ENCODE measurements at regions not wholly inside any gene's neighbourhood (a gene's known extent, or its start where the extent isn't known, plus 50 kb on each side); places are given as distances from the start of the nearest gene placed in this dataset.

- dilution Hi-C loops (cut with MboI; ENCODE audit: extremely low pct_ligation_motif_present, low sequenced_read_pairs) = no loop called here
- H3K9me3 ChIP-seq (ENCODE audit: control insufficient read depth, low read depth, low read length) = no peaks in the 10 kb centered on the region
- H3K9me1 ChIP-seq (ENCODE audit: control insufficient read depth, extremely low read depth, insufficient read depth, low read length) = no peaks in the 10 kb centered on the region
- H3K36me3 ChIP-seq (ENCODE audit: control insufficient read depth in 2 of 2, extremely low read depth in 1 of 2, insufficient read depth in 2 of 2, low read length in 2 of 2) = no peaks in the 10 kb centered on the region
- no peak overlapping the region for H3K27ac ChIP-seq (ENCODE audit: control insufficient read depth, insufficient read depth, low read length)
- H3K79me2 ChIP-seq (ENCODE audit: control insufficient read depth, insufficient read depth, low read length) = no peaks in the 10 kb centered on the region
- no peak overlapping the region for H3K9ac ChIP-seq (ENCODE audit: control insufficient read depth, extremely low read depth, insufficient read depth, low read length)
- peaks cover 26% of the 10 kb centered on the region for H3K4me1 ChIP-seq (ENCODE audit: control insufficient read depth, extremely low read depth, insufficient read depth, low read length)
- H2AFZ ChIP-seq (ENCODE audit: control insufficient read depth, low read length) = no peak overlapping the region
- no peak for DNase-seq (ENCODE audit: low read depth, low spot score)
- H3K4me3 ChIP-seq (ENCODE audit: control insufficient read depth in 2 of 3, extremely low read depth in 1 of 3, insufficient read depth in 2 of 3, low read depth in 1 of 3, low read length in 3 of 3) = no peak overlapping the region
- TF ChIP-seq EZH2 (IDR thresholded peaks at IDR 0.05; ENCODE audit: low read length) (no peak), CTCF (optimal IDR thresholded peaks at IDR 0.05 in 1 of 3, IDR thresholded peaks at IDR 0.05 in 1 of 3, conservative IDR thresholded peaks at IDR 0.05 in 1 of 3; ENCODE audit: extremely low read depth in 1 of 3, insufficient read depth in 2 of 3, low read length in 3 of 3) (no peak)
- FAIRE-seq = no peak
- H3K4me2 ChIP-seq (ENCODE audit: control insufficient read depth, extremely low read depth, insufficient read depth, low read depth, low read length) = no peak overlapping the region
- no peaks in the 10 kb centered on the region for H3K27me3 ChIP-seq (ENCODE audit: control insufficient read depth, extremely low read depth, insufficient read depth, low read length)
- H4K20me1 ChIP-seq (ENCODE audit: control insufficient read depth, extremely low read depth, insufficient read depth, low read length) = no peaks in the 10 kb centered on the region
Observed at GRCh38 chr12:89156340-89156739, 196.0 kb downstream of the DUSP6 start.

GRCh38 chr12:89155826-89156225 lies 196.5 kb downstream of the DUSP6 start:
- Histone ChIP-seq H3K9me1 (ENCODE audit: control insufficient read depth, extremely low read depth, insufficient read depth, low read length) (no peaks in the 10 kb centered on the region), H3K9me3 (ENCODE audit: control insufficient read depth, low read depth, low read length) (no peaks in the 10 kb centered on the region), H3K27ac (ENCODE audit: control insufficient read depth, insufficient read depth, low read length) (no peak overlapping the region), H4K20me1 (ENCODE audit: control insufficient read depth, extremely low read depth, insufficient read depth, low read length) (no peaks in the 10 kb centered on the region), H3K4me2 (ENCODE audit: control insufficient read depth, extremely low read depth, insufficient read depth, low read depth, low read length) (no peak overlapping the region), H3K79me2 (ENCODE audit: control insufficient read depth, insufficient read depth, low read length) (no peaks in the 10 kb centered on the region), H3K4me3 (ENCODE audit: control insufficient read depth in 2 of 3, extremely low read depth in 1 of 3, insufficient read depth in 2 of 3, low read depth in 1 of 3, low read length in 3 of 3) (no peak overlapping the region), H3K36me3 (ENCODE audit: control insufficient read depth in 2 of 2, extremely low read depth in 1 of 2, insufficient read depth in 2 of 2, low read length in 2 of 2) (no peaks in the 10 kb centered on the region), H3K9ac (ENCODE audit: control insufficient read depth, extremely low read depth, insufficient read depth, low read length) (no peak overlapping the region), H3K27me3 (ENCODE audit: control insufficient read depth, extremely low read depth, insufficient read depth, low read length) (no peaks in the 10 kb centered on the region), H3K4me1 (ENCODE audit: control insufficient read depth, extremely low read depth, insufficient read depth, low read length) (peaks cover 21% of the 10 kb centered on the region), H2AFZ (ENCODE audit: control insufficient read depth, low read length) (no peak overlapping the region)
- TF ChIP-seq CTCF (optimal IDR thresholded peaks at IDR 0.05 in 1 of 3, IDR thresholded peaks at IDR 0.05 in 1 of 3, conservative IDR thresholded peaks at IDR 0.05 in 1 of 3; ENCODE audit: extremely low read depth in 1 of 3, insufficient read depth in 2 of 3, low read length in 3 of 3) (no peak), EZH2 (IDR thresholded peaks at IDR 0.05; ENCODE audit: low read length) (no peak)
- FAIRE-seq (no peak), DNase-seq (ENCODE audit: low read depth, low spot score) (no peak)
- dilution Hi-C loops (cut with MboI; ENCODE audit: extremely low pct_ligation_motif_present, low sequenced_read_pairs) = no loop called here
